Keratinocyte (primary cell): ENCODE measurements at regions not wholly inside any gene's neighbourhood (a gene's known extent, or its start where the extent isn't known, plus 50 kb on each side); places are given as distances from the start of the nearest gene placed in this dataset.

Experiments used
- EZH2 ChIP-seq: IDR thresholded peaks from one replicate; pipeline ENCODE4 v1.6.1; 2012; ENCODE audit warnings: inconsistent platforms, mild to moderate bottlenecking, low read length, moderate library complexity
- TF ChIP-seq, protein P1 (sequence below), 3 experiments: IDR thresholded peaks in 1 of 3; conservative IDR thresholded peaks in 1 of 3; optimal IDR thresholded peaks in 1 of 3; 2 replicates in 2 of 3; 3 replicates in 1 of 3; pipeline versions ENCODE3 to v1.5.1; 2011; ENCODE audit warnings: low read length in 3 of 3, mild to moderate bottlenecking in 3 of 3, moderate library complexity in 2 of 3, control low read depth in 1 of 3, inconsistent platforms in 1 of 3; ENCODE audit not compliant: insufficient read depth in 2 of 3; ENCODE audit errors: extremely low read depth in 1 of 3

- TF ChIP-seq, protein P1, sequence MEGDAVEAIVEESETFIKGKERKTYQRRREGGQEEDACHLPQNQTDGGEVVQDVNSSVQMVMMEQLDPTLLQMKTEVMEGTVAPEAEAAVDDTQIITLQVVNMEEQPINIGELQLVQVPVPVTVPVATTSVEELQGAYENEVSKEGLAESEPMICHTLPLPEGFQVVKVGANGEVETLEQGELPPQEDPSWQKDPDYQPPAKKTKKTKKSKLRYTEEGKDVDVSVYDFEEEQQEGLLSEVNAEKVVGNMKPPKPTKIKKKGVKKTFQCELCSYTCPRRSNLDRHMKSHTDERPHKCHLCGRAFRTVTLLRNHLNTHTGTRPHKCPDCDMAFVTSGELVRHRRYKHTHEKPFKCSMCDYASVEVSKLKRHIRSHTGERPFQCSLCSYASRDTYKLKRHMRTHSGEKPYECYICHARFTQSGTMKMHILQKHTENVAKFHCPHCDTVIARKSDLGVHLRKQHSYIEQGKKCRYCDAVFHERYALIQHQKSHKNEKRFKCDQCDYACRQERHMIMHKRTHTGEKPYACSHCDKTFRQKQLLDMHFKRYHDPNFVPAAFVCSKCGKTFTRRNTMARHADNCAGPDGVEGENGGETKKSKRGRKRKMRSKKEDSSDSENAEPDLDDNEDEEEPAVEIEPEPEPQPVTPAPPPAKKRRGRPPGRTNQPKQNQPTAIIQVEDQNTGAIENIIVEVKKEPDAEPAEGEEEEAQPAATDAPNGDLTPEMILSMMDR (optimal IDR thresholded peaks at IDR 0.05 in 1 of 3, IDR thresholded peaks at IDR 0.05 in 1 of 3, conservative IDR thresholded peaks at IDR 0.05 in 1 of 3; ENCODE audit: extremely low read depth in 1 of 3, insufficient read depth in 2 of 3, low read length in 3 of 3) = no peak
- TF ChIP-seq EZH2 = no peak
Observed at GRCh38 chr5:125041798-125042197, 295.4 kb upstream of the ZNF608 start.
